ENCODE measurements at regions not wholly inside any gene's neighbourhood (a gene's known extent, or its start where the extent isn't known, plus 50 kb on each side); places are given as distances from the start of the nearest gene placed in this dataset.

DNA sequence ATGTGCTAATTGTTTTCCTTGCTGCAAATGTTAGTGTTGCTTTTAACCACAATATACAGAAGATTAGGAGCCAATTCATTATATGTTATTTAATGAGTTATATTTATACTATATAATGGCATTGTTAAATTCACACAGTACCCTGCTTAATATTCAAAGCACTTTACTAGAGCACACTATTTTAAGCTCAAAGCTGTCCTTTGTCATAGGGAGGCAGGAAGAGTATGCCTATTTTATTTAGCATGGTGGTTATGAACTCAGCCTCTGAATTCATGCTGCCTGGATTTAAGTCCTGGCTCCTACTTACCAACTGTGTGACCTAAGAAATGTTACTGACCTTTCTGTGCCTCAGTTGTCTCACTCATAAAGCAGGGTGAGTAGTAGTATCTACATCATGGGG lies 80.5 kb downstream of the FASTKD2 start:
- intact Hi-C loops (cut with DNase I) = no loop called here
- Histone ChIP-seq H3K27ac (no peak overlapping the region), H3K4me1 (no peaks in the 10 kb centered on the region), H3K9me3 (no peaks in the 10 kb centered on the region), H3K36me3 (replicated peaks in 1 of 2; ENCODE audit: insufficient read depth in 1 of 2, low read depth in 2 of 2) (no peaks in the 10 kb centered on the region), H3K4me3 (no peak overlapping the region), H3K27me3 (no peaks in the 10 kb centered on the region)
- TF ChIP-seq, protein P1, sequence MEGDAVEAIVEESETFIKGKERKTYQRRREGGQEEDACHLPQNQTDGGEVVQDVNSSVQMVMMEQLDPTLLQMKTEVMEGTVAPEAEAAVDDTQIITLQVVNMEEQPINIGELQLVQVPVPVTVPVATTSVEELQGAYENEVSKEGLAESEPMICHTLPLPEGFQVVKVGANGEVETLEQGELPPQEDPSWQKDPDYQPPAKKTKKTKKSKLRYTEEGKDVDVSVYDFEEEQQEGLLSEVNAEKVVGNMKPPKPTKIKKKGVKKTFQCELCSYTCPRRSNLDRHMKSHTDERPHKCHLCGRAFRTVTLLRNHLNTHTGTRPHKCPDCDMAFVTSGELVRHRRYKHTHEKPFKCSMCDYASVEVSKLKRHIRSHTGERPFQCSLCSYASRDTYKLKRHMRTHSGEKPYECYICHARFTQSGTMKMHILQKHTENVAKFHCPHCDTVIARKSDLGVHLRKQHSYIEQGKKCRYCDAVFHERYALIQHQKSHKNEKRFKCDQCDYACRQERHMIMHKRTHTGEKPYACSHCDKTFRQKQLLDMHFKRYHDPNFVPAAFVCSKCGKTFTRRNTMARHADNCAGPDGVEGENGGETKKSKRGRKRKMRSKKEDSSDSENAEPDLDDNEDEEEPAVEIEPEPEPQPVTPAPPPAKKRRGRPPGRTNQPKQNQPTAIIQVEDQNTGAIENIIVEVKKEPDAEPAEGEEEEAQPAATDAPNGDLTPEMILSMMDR (IDR thresholded peaks at IDR 0.05) = no peak
- no peak for TF ChIP-seq POLR2A (IDR thresholded peaks at IDR 0.05)
- ATAC-seq (no peak), DNase-seq (no peak)

DNA sequence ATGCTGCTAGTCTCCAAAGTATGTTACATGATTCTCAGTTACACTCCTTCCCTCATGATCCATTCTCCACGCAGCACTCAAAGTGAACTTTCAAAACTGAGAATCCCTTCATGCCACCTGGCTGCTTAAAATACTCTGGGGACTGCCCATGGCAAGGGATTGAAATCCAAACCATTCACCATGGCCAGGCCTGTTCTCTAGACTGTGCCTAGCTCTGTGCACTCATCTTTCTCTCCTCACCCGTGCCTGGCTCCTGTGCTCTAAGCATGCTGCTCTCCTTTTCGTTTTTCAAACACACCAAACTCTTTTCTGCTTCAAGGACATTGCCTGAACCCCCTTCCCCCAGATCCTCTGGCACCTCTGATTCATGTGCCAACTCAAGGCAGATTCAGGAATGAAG lies 80.9 kb downstream of the FASTKD2 start:
- no peak for TF ChIP-seq POLR2A (IDR thresholded peaks at IDR 0.05)
- TF ChIP-seq, protein P1 (IDR thresholded peaks at IDR 0.05) = no peak
- Histone ChIP-seq H3K36me3 (replicated peaks in 1 of 2; ENCODE audit: insufficient read depth in 1 of 2, low read depth in 2 of 2) (no peaks in the 10 kb centered on the region), H3K27me3 (no peaks in the 10 kb centered on the region), H3K4me3 (no peak overlapping the region), H3K9me3 (no peaks in the 10 kb centered on the region), H3K4me1 (no peaks in the 10 kb centered on the region), H3K27ac (no peak overlapping the region)
- DNase-seq = no peak
- ATAC-seq = no peak
- intact Hi-C loops (cut with DNase I) = no loop called here
- 76 to 79% methylated on average over 3 of the region's 3 CpGs for WGBS, 2 donors

DNA sequence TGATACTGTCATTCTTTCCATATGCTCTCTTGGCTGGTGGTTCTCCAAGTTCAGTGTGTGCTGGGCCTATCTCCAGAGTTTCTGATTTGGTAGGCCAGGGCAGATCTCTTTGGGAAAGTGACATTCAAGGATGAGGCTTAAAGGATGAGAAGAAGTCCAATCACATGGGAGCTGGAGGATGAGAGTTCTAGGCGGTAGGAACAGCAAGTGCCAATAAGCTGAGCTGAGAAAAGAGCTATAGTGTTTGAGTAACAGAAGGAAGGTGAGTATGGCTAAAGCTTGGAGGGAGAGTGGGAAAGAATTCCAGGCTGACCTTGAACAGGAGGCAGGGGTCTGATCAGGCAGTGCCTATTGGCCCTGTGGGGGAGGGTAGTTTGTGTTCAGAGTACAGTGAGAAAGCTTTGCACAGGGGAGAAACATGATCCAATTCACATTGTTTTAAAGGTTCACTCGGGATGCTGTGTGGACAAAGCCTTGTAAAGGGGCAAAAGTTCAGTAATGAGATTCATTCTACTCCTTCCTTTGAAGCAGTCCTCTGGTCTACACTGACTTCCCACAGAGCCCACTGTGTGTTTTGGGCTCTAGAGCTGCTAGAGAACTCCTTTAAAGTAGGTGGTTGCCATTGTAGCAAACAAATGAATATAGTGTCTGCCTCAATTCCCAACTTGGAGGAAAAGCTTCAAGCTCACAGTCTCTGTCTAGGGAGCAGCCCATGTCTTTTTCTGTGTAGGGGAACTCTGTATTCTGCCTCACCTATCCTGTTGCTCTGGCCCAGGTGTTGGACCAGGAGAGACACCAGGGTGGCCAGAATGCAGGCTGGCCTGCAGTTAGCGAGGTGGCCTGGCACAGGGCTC lies 81.8 kb downstream of the FASTKD2 start:
- ATAC-seq (no peak), DNase-seq (no peak)
- Histone ChIP-seq H3K4me1 (no peaks in the 10 kb centered on the region), H3K36me3 (replicated peaks in 1 of 2; ENCODE audit: insufficient read depth in 1 of 2, low read depth in 2 of 2) (no peaks in the 10 kb centered on the region), H3K9me3 (no peaks in the 10 kb centered on the region), H3K27ac (no peak overlapping the region), H3K27me3 (no peaks in the 10 kb centered on the region), H3K4me3 (no peak overlapping the region)
- TF ChIP-seq POLR2A (IDR thresholded peaks at IDR 0.05) = no peak
- TF ChIP-seq, protein P1 (IDR thresholded peaks at IDR 0.05) = no peak
- 73 to 77% methylated on average over 3 of the region's 3 CpGs for WGBS, 2 donors
- intact Hi-C loops (cut with DNase I) = no loop called here

DNA sequence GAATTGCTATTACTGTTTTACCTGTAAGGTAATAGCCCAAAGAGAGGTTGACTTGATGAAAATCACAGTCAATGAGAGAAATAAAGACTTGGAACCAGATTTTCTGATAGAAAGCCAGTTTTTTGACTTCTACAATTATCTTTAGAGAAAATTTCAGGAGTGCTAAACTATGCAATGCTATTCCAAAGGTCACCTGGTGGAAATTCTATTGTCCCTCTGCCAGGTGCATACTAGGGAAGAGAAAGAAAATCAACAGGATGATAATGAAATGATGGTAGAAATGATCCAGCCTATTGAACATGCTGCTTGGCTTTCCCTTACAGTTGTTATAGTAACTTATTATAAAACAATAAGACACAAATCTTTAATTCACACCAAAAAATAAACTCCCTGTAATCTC lies 85.0 kb downstream of the FASTKD2 start:
- Histone ChIP-seq H3K27ac (no peak overlapping the region), H3K4me1 (no peaks in the 10 kb centered on the region), H3K36me3 (replicated peaks in 1 of 2; ENCODE audit: insufficient read depth in 1 of 2, low read depth in 2 of 2) (no peaks in the 10 kb centered on the region), H3K4me3 (no peak overlapping the region), H3K27me3 (no peaks in the 10 kb centered on the region), H3K9me3 (no peaks in the 10 kb centered on the region)
- TF ChIP-seq, protein P1 (IDR thresholded peaks at IDR 0.05) = no peak
- no peak for ATAC-seq
- DNase-seq = no peak
- intact Hi-C loops (cut with DNase I) = no loop called here

DNA sequence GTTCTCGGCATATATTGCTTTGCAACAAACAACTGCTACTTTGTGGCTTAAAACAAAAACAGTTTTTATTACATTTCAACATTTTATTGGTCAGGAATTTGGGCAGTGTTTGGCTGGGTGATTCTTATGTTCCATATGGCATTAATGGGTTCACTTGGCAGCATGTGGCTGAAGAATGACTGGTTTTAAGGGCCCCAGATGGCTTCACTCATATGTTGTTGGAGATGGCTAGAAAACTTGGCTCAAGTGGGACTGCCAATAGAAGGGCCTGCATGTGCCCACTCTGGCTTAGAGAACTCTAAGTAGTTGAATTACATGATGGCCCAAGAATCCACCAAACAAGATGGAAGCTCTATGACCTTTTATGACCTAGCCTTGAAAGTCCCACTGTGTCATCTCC lies 86.1 kb downstream of the FASTKD2 start:
- no peak overlapping the region for H3K27ac ChIP-seq
- 97% methylated on average over 1 of the region's 1 CpG for WGBS, 2 donors
- no peaks in the 10 kb centered on the region for H3K36me3 ChIP-seq (replicated peaks in 1 of 2; ENCODE audit: insufficient read depth in 1 of 2, low read depth in 2 of 2)
- DNase-seq = no peak
- no peaks in the 10 kb centered on the region for H3K27me3 ChIP-seq
- H3K9me3 ChIP-seq = no peaks in the 10 kb centered on the region
- intact Hi-C loops (cut with DNase I) = no loop called here
- no peak for ATAC-seq
- no peak overlapping the region for H3K4me3 ChIP-seq
- no peak for TF ChIP-seq POLR2A (IDR thresholded peaks at IDR 0.05)
- TF ChIP-seq, protein P1 (IDR thresholded peaks at IDR 0.05) = no peak
- no peaks in the 10 kb centered on the region for H3K4me1 ChIP-seq

Measured in body of pancreas (tissue), 4 donors.